ENCODE measurements at regions not wholly inside any gene's neighbourhood (a gene's known extent, or its start where the extent isn't known, plus 50 kb on each side); places are given as distances from the start of the nearest gene placed in this dataset.

DNA sequence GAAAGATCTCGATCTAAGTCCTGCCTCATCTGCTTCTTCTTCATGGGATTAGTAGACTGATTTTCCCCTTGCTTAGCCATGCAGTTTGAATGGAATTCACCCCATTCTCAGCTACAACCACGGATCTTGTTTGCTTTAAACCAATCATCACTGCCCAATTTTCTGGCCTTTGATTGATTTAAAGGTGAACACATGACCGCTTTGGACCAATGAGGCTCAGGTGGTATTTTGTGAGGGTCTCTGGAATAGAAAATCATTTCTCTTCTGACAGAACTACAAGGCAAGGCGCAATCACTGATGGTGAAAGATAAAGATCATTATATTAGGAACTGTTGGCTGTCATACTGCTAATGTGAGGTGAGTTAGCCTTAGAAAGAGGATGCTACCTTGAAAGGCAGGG lies 213.0 kb upstream of the PLEKHG7 start:
- no peak for DNase-seq

DNA sequence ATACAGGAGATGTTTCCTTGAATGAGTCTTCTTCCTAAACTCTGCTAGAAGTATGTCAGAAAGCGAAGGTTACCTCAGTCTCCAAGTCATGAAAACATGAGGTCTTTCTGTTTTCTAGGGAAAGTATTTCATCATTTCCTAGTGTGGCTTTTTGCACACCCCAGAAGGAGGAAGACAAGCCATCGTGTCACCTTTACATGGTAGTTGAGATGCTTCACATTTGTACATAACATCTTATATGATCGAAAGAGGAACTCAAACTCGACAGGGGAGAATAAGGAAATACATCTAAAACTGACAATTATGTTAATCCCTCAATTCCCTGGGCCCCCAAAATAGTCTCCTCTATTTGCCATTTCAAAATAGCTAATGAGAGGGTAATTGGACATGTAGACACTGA lies 214.1 kb upstream of the PLEKHG7 start:
- no peak for DNase-seq

DNA sequence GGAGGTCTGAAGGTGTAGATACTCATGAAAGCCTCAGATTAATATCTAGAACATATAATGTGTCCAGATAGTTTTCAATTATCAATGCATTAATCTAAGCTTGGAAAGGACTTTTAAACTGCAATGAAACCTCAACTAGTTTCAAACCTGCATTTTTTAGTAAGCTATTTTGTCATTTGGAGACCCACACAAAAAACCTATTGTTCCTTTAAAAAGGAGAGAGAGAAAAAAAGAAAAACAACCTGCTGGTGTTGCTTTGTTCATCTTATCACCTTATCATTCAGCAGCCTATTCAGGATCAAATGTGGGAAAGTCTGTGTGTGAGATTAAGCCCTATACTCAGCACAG lies 215.7 kb upstream of the PLEKHG7 start:
- DNase-seq, result no peak

DNA sequence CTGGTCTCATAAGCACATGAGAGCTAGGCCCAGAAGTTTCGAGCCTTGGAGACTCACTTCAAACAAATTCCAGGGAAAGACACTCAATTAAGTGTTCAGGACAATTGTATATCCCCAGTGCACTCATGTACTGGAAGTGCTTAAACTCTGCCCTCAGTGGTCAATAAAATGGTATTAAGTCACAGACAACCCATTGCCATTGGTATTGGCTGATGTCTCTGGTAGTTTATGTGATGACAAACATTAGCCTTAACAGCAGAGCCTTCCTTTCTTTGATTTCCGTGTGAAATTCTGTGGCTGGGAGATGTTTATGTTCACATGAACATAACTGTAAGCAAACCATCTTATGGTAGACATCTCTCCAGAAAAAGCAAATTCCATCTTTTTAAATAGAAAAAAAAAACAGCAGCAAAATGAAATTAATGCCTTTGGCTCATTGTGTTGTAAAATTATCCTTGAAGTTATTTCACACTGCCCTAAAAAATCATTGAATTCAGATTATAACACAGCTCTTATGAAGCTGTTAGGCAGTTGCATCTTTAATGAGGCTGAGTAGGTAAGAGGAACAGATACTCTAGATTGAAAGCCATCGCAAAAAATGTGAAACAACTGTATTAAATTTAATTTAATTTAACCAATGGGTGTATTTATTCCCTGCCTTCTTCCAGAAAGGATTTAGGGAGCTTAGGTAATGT lies 216.2 kb upstream of the PLEKHG7 start:
- no peak for DNase-seq

DNA sequence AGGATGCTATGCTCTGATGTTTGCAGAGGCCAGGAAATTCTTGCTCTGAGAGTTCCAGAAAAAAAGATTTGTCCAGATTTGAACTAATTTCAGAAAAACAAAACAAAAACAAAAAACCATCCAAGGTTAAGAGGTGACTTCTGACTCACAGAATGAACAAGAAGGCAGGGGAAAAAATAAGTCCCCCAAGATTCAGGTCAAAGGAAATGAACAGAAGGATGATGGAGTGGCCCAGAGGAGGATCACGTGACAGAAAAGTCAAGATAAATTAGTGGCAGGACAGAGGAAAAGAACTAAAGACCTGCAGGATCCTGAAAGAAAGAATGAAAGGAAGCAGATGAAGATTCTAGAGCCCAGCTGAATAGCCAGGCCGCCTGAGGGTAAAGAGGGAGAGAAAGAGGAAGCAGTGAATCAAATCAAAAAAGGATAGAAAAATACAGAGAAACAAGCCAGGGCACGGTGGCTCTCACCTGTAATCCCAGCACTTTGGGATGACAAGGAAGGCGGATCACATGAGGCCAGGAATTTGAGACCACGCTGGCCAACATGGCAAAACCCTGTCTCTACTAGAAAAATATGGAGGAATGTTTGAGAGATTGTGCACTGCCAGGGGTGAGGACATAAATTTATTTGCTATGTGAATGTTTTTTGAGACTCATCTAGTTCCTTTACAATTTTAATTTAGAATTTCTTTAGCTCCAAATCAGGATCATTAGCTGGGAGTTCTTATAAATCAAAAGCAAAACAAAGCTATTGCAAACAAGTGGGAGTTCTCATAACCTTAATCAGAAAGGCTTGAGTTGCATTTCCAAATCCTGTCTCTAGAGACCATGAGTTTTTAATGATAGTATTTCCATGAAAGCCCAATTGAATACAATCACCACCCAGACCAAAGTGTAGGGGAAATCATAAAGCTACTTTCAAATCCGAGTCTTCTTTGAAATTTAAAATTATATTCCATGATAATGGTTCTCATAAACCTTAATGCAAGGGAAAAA lies 217.1 kb upstream of the PLEKHG7 start:
- DNase-seq, result no peak

DNA sequence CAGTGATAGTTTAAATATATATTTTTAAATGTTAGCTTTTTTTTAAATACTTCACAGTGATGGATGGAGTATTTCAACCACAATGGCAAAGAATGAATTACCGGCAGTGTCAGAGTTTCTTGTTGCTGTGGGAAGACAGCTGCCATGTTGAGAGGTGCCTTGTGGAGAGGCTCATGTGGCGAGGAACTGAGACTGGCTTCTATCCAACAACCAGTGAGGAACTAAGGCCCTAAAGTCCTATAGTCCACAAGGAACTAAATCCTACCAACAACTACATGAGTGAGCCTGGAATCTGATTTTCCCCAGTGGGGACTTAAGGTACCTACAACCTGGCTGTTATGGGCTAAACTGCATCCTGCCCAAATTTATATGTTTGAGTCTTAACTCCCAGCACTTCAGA lies 220.2 kb upstream of the PLEKHG7 start:
- DNase-seq, result no peak

DNA sequence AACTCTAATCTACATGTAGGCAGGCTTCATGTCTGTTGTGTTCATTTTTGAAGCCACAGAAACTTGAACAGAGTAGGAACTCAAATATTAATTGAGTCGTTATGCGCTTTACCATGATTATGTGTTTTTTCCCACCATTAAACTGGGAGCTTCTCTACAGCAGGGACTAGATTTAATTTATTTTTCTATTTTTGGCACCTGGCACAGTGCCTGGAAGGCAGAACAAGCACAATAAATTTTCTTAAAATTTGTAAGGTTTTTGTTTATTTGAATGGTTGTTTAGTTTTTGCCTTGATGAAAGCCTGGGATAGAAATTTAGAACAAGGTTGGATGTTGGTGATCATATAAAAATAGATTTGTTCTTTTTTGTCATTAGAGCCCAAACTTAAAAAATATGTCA lies 221.7 kb upstream of the PLEKHG7 start:
- DNase-seq, result no peak

DNA sequence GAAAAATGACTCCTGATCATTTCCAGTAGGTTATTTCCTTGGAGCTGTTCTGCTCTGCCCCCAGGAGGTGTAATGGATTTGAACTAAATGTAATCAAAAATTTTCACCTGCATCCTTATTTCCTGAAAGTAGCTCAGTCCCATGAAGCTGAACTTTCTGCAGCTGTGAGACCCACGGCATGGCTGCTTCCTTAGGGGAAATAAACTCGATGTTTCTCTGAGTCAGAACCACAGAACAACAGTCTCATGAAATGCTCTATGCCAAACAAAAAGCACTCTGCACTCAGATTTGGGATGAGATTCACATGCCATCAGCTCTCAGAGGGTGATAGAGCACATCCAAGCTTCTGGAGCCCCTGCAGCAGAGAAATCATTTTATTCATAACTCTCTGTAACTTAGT lies 224.1 kb upstream of the PLEKHG7 start:
- no peak for DNase-seq

DNA sequence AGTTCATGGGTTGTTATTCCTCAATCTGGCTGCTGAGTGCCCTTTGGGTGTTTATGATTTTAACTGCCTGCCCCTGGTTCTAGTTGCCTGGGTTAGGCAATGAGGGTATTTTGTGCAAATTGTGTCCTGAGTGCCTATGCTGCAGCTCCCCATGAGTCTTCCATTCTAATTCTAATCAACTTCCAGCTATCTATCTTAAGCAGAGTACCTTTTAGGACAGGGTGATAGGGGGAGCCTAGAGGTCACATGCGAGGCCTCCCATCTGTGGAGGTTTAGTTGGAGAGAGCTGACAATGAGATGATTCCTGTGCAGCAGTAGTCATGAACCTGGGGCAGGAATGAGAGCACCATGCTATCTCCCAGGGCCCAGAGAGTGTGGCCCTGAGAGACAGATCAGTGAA lies 225.9 kb upstream of the PLEKHG7 start:
- no peak for DNase-seq

DNA sequence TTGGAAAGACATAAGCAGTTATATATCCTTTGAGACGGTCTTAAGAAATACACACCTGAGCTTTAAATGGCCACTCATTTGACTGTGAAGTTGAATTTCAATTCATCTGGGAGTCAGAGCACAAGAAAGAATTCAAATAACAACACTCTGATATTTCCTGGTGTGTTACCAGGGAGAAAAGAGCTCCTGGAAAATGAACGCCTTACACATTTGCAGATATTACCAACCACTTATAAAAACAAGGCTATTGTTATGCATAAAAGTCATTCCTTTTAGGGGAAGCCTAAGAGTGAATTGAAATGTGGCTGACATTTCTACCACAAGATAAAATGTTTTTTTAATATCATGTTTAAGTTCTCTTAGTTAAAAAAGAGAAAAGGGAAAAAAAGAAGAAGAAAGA lies 229.2 kb upstream of the PLEKHG7 start:
- no peak for DNase-seq

DNA sequence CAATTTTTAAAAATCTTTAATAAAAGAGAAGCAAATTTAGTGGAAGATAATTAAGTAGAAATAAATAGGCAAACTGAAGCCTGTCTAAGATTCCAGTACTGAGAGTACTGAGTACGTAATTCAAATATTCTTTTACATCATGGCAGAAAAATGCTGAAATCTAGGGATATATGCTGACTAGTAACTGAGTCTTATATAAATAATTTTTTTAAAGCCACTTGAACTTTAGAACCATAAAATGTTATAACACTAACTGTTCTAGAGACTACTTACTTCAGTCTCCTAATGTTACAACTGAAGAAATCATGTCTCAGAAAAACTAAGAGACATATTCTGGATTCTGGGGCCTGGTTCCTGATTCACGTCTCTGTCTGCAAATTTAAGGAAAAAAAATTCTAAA lies 230.6 kb upstream of the PLEKHG7 start:
- DNase-seq, result no peak

DNA sequence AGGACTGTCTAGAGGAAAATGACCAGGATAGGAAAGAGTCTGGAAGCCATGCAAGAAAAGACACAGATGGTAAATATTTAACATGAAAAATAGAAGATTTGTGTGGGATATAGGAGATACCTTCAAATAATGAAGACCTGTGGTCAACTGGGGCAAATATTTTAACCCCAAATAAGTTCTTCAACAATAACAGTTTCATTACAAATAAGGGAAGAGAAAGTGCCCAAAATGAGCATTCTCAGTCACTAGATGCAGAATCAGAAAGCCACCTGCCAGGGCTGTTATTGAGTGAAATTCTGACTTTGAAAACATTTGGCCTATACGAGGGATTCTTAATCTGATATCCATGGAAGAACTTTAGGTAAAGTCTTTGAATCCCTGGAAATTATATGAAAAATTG lies 231.2 kb upstream of the PLEKHG7 start:
- no peak for DNase-seq

DNA sequence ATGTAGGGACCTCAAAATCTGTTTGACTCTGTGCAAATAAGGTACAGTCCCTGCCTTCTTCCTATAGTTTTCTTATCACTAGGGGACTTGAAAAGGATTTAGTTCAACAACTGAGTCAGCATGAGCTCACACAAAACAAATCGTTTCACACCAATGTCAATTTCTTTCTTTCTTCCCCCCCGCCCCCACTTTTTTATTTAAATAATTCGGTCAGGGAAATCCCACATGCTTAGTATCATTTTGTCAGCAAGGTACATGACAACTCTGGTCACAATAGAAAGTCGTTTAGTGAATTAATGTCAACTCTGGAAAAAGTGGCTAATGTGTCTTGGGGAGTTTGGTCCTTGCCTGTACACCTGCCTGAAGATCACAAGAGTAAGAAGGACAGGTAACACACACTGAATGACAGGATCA lies 232.2 kb upstream of the PLEKHG7 start:
- peak; percentile 69 for DNase-seq

DNA sequence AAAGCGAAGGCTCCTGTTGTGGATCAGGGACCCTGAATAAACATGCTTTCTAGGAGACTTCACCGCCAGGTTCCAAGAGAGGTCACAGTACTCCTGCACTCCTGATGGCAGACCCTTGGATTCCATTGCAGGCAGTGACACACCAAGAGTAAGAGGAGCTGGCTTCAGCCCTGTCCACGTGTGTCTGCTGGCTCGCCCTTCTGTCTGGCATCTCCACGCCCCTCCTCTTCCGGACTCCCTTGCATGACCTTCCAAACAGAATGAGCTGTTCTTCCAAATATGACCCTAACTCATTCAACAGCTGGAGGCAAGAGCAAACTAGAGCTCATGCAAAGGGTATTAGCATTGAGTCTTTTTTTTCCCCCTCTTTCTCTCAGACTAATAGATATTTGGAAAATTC lies 233.0 kb upstream of the PLEKHG7 start:
- DNase-seq, result no peak

DNA sequence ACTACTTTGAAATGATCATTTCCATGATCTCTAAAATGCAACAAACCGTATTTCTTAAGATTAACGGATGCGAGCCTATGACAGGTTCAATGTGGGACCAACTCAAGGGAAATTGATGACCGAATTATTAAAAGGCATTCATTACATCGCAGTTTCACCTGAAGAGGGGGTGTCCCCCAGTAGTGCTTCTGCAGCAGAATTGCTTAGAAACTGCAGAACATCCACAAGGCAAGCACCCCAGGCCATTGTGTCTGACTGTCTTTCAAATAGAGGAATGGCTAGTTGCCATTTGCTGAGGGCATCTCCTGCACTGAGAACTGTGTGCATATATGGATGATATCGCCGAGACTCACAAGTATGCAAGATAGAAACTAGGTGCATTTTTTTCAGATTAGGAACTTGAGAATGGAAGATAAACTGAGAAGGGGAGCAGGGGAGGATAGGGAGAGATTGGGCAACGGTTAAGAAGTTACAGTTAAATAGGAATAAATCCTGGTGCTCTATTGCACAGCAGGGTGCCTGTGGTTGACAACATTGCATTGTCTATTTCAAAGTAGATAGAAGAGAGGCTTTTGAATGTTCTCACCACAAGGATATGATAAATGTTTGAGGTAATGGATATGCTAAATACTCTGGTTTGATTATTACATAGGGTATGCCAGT lies 234.3 kb upstream of the PLEKHG7 start:
- DNase-seq, result no peak

DNA sequence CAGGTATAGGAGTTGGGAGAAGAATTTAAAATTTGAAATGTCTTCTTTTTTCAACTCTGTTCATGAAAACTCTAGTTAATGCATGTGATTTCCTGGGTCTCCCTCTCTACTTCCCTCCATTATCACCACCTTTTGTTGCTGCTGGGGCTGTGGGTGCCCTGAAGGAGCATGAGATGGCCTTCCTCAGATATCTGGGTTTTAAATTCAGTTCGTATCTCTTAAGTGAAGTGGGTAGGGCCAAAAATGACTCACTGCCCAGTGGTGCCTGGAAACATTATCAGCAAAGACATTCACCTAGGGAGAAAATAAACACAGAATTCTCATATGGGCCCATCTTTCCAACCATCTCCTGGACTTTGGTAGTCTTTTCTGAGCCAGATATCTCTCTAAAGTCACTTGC lies 234.9 kb upstream of the PLEKHG7 start:
- no peak for DNase-seq

DNA sequence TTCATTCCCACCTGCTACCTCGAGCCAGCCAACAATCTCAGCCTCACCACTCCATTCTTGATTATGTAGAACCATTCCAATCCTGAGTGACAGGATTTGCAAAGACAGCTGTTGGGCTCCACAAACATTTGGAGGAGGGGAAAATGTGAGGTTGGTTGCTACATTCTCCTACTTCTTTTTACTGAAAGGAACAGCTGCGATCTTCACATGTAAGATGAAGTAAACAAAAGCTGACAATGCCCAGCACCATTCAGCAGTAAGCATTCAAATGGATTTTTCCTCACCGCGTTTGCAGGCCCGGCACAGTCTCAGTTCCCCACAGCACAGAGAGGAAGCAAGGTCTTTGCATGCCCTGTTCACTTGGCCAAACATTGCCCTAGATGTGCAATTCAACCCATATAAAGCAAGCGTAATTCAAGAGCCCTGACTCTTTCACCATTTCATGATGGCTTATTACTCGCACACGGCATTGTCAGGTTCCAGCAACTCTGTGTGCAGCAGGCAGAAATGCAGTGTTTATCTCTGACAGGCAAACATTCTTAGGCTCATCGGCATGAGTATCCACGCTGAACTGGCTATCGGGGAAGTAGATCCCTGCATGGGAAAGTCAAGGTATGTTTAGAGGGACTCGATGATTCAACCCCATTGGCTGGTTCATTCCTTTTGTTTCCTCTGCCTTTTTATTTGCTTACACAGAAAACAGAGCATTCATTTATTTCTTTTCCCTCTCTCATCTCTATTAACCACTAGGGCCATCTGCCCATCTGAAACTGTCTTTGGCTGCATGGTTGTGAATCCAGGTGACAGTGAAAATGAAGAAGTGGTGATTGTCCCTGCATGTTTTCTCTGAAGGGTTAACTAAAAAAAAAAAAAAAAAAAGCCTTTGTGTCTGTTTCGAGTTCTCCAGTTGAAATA lies 236.1 kb upstream of the PLEKHG7 start:
- DNase-seq, result no peak

DNA sequence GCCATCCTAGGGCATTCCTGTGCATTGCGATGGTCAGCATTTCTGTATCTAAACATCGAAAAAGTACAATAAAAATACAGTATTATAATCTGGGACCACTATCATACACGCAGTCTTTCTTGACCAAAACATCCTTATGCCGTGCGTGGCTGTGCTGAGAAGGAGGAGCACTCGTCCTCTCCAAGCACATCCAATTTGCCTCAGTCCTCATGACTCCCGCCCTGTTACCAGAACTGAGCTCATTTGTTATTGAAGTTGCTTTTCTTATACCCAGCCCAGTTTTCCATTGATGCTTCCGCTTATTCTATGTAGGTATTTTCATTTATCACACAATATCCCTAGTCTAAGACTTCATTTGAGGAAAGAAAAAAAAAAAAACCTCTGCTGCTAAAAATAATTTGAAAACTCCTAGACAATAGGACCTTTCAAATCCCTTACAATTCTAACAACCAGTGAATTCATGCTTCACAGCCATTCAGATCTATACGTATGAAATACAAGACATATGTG lies 236.9 kb upstream of the PLEKHG7 start:
- no peak for DNase-seq

DNA sequence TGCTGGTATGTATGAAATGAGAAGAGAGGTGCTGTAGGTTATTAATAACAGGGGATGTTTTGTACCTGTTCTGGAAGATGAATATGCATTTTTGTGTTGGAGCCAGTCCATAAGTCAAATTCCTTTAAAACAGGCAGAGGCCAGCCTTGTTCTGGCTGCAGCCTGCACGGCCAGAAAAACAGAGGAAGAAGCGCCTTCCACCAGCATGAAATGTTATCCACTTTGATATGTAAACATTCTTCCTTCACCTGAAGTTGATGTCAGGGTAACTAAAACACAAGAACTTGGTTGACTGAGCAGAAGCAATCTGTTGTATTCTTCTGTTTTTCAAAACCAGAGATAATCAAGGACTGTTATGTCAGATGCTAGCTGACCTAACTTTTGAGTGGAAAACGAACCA lies 237.9 kb upstream of the PLEKHG7 start:
- DNase-seq, result no peak

DNA sequence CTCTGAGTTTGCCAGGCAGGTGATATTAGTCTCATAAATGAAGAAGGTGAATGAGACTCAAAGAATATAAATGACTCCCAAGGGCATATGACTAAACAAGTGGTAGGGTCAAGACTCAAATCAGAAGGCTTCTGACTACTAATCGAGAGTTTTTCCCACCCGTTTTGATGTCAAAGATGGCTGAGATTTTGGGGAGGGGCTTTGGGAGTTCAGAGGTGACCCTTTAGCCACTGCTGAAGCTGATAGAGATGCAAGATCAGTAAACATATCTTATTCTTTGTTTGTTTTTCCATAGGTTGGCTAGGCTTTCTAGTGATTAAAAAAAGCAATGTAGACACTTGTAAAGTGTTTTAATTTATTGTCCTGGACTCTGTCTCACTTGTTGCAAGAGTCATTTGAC lies 239.6 kb upstream of the PLEKHG7 start:
- DNase-seq, result no peak

DNA sequence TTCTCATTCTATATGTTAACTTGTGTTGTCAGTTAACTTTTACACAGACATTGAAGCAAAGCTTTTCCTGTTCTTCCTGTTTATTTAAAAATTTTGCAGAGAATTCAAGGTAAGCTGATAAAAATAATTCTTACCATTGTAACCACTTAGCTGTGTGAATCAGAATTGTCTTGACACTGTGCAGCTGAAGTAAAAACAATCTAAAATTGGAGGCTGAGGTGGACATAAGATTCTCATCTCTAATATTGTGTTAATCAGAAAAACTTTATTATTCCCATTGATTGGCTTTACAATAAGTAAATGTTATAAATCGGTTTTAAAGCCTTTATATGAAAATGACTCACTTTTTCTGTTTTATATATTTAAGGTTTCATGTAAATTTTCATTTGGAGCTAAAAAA lies 240.3 kb upstream of the PLEKHG7 start:
- DNase-seq, result no peak

DNA sequence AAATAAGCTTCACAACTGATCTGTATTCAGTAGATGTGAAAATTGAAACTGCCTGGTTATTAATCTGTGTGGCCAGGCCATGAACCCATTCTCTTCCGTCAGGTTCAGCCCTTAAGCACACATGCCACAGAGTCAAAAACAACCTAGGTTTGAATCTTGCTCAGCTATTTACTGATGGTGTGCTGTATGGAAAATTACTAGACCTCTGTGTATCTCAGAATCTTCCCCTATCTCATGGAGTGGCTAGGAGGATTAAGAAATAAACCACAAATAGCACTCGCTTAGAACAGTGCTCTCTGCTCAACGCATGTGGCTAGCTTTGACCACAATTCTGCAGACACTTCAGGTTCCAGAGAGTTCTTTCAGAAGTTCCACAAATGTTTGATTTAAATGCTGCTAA lies 240.7 kb upstream of the PLEKHG7 start:
- no peak for DNase-seq

DNA sequence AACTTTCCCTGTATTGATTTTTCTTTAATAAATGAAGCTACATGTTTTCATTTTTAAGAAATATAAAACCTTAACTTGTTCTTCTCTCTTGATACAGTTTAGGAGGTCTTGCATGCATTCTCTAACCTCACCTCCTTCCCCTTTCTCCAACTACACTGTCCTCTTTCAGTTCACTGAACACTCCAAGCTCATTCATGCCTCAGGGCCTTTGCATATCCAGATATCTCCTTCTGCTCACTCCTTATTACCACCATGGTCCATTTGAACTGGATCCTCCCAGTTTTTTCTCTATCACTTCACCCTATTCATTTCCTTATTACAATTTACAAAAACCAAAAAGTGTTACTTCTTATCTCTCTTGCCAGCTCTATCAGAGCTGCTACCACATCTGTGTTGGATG lies 242.9 kb upstream of the PLEKHG7 start:
- DNase-seq, result no peak

All from stimulated activated CD4-positive, alpha-beta T cell treated with anti-CD3 and anti-CD28 coated beads, Interleukin-4, amount 100 ng/mL, for 24 hours (primary cell).